Mesothelial cell of epicardium (in vitro differentiated cells): ENCODE measurements at regions not wholly inside any gene's neighbourhood (a gene's known extent, or its start where the extent isn't known, plus 50 kb on each side); places are given as distances from the start of the nearest gene placed in this dataset.

Source experiments
- DNase-seq, 2 experiments: peaks; one replicate each; pipeline ENCODE4 v3.0.0; 2021; ENCODE audit warnings: low spot score in 2 of 2; ENCODE audit not compliant: unreplicated experiment in 2 of 2
- H3K27ac Mint-ChIP-seq: 2 replicates; pipeline ENCODE4 v1.8.0; 2021; ENCODE audit warnings: mixed read lengths
- H3K27me3 Mint-ChIP-seq: 2 replicates; pipeline ENCODE4 v1.8.0; 2021; ENCODE audit warnings: low read depth, mixed read lengths
- H3K36me3 Mint-ChIP-seq: 2 replicates; pipeline ENCODE4 v1.8.0; 2021; ENCODE audit warnings: mixed read lengths
- H3K4me1 Mint-ChIP-seq: 2 replicates; pipeline ENCODE4 v1.8.0; 2021; ENCODE audit warnings: mixed read lengths
- H3K4me3 Mint-ChIP-seq: 2 replicates; pipeline ENCODE4 v1.8.0; 2021; ENCODE audit warnings: mild to moderate bottlenecking, moderate library complexity, mixed read lengths
- H3K9me3 Mint-ChIP-seq: 2 replicates; pipeline ENCODE4 v1.8.0; 2021; ENCODE audit warnings: mixed read lengths
- TF ChIP-seq, protein P1 (sequence below): fragments of 200-600 bp; sonication (generic); IDR thresholded peaks from one replicate; pipeline ENCODE4 v1.5.0; 2021; ENCODE audit warnings: antibody characterized with exemption; ENCODE audit not compliant: unreplicated experiment

DNA sequence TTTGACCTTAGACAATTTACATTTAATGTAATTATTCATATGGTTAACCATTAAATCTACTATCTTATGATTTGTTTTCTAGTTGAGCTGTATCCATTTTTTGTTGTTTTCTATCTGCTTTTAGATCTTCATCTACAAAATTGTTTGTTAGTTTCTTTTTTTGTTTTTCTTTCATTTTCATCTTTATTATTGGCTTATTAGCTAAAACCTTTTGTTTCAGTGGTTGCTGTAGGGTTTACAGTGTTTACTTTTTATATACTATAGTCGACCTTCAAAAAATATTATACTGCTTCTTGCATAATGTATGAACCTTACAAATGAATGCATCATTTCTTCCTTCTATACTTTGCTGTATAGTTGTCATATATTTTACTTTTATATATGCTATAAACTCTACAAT is 651.6 kb upstream of the PLXNA2 start:
- Mint-ChIP-seq H3K27me3 (no peaks in the 10 kb centered on the region), H3K27ac (no peak overlapping the region), H3K36me3 (no peaks in the 10 kb centered on the region), H3K9me3 (peaks cover 25% of the 10 kb centered on the region), H3K4me3 (no peak overlapping the region), H3K4me1 (peaks cover 6% of the 10 kb centered on the region)
- TF ChIP-seq, protein P1, sequence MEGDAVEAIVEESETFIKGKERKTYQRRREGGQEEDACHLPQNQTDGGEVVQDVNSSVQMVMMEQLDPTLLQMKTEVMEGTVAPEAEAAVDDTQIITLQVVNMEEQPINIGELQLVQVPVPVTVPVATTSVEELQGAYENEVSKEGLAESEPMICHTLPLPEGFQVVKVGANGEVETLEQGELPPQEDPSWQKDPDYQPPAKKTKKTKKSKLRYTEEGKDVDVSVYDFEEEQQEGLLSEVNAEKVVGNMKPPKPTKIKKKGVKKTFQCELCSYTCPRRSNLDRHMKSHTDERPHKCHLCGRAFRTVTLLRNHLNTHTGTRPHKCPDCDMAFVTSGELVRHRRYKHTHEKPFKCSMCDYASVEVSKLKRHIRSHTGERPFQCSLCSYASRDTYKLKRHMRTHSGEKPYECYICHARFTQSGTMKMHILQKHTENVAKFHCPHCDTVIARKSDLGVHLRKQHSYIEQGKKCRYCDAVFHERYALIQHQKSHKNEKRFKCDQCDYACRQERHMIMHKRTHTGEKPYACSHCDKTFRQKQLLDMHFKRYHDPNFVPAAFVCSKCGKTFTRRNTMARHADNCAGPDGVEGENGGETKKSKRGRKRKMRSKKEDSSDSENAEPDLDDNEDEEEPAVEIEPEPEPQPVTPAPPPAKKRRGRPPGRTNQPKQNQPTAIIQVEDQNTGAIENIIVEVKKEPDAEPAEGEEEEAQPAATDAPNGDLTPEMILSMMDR = no peak
- no peak for DNase-seq

DNA sequence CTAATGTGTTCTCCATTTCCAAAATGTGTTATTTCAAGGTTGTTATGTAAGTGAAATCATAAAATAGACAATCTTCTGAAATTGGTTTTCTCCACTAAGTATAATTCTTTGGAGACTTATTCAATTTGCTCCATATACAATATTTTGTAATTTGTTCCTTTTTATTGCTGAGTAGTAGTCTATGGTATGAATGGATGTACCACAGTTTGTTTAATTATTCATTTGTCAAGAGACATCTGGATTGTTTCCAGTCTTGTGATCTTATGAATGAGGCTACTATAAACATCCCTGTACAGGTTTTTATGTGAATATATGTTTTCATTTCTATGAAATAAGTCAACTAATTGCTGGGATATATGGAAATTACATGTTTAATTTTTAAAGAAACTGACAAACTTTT is 652.6 kb upstream of the PLXNA2 start:
- TF ChIP-seq, protein P1 = no peak
- Mint-ChIP-seq H3K4me3 (no peak overlapping the region), H3K9me3 (peaks cover 25% of the 10 kb centered on the region), H3K27me3 (no peaks in the 10 kb centered on the region), H3K36me3 (no peaks in the 10 kb centered on the region), H3K27ac (no peak overlapping the region), H3K4me1 (peaks cover 6% of the 10 kb centered on the region)
- DNase-seq = no peak

DNA sequence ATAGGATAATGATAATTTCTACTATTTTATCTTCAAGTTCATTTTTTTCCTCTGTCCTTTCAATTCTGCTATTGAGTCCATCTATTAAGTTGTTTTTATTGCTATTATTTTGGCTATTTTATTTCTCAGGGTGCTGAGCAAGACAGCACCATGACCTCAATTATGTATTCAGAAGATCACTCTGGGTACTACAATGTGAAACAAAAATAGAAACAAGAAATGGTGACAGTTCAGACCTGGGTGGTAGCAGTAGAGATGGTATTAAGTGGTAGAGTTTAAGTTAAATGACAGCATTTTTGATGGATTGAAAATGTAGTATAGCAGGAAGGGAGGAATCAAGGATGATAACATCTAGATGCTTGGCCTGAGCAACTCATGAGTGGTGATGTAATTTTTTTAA is 655.3 kb upstream of the PLXNA2 start:
- TF ChIP-seq, protein P1 = no peak
- Mint-ChIP-seq H3K36me3 (no peaks in the 10 kb centered on the region), H3K9me3 (peaks cover 25% of the 10 kb centered on the region), H3K27me3 (no peaks in the 10 kb centered on the region), H3K4me1 (no peaks in the 10 kb centered on the region), H3K4me3 (no peak overlapping the region), H3K27ac (no peak overlapping the region)
- no peak for DNase-seq

DNA sequence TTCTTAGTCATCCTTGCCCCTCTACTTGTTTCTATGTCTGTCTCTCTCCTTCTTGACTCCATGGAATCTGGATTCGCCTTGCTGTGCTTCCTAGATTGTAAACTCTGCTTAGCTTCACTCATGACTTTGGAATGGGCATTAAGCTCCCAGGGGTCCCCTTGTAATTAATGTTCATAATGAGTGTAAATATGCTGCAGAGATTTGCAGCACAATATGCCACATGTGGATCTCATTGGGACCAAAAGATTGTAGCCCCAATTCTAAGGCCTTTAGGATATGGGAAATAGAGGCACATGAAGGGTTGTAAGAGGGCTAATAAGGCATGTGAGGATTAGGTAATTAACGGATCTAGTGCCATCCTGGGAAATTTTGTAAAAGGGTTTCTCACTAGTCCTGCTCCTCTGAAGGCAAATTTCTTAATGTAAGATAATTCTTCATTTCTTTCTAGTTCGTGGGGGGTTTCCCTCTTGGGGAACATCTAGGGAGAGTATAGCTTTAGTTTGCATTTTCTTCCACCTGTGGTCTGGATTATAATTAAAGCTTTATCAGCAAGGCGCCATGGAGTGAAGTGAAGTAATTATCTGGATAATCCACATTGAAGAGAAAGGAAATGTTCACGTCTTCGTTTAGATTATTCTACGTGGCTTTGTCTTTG is 659.2 kb upstream of the PLXNA2 start:
- Mint-ChIP-seq H3K4me1 (no peaks in the 10 kb centered on the region), H3K27ac (no peak overlapping the region), H3K4me3 (no peak overlapping the region), H3K9me3 (peaks cover 5% of the 10 kb centered on the region), H3K36me3 (no peaks in the 10 kb centered on the region), H3K27me3 (peaks cover 12% of the 10 kb centered on the region)
- TF ChIP-seq, protein P1 = no peak
- DNase-seq = no peak

DNA sequence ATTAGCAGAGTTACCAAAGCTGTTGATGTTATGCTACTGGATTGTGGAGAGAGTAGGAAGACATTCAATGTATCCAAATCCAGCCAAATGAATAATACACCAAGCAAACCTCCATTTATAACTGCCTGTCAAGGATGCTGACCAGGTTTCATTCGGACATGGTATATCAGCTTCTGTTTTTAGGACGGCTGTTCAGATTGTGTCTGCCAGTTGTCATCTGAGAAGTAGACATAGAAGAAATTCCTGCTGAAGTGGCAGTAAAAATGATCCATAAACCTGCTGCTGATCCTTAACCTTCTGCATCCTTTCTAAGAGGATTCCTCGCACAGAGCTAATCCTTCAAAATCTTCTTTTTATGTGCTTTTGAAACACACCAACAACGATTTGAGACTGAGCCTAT is 663.6 kb upstream of the PLXNA2 start:
- Mint-ChIP-seq H3K36me3 (no peaks in the 10 kb centered on the region), H3K27ac (no peak overlapping the region), H3K4me3 (no peak overlapping the region), H3K4me1 (no peaks in the 10 kb centered on the region), H3K27me3 (peaks cover 17% of the 10 kb centered on the region), H3K9me3 (peaks cover 1% of the 10 kb centered on the region)
- TF ChIP-seq, protein P1 = no peak
- no peak for DNase-seq
